GM18907 (cell line): ENCODE measurements at regions not wholly inside any gene's neighbourhood (a gene's known extent, or its start where the extent isn't known, plus 50 kb on each side); places are given as distances from the start of the nearest gene placed in this dataset.
"Not testable (repeated sequence)": the region's sequence is repeated elsewhere in the genome, so short reads cannot be mapped to it uniquely, and the experiment has no call there.

Experiments used
- ATAC-seq: cut with Tn5 transposase; IDR thresholded peaks from one replicate; pipeline ENCODE4 v1.9.1; 2021; ENCODE audit warnings: mild to moderate bottlenecking, moderate library complexity; ENCODE audit not compliant: unreplicated experiment

DNA sequence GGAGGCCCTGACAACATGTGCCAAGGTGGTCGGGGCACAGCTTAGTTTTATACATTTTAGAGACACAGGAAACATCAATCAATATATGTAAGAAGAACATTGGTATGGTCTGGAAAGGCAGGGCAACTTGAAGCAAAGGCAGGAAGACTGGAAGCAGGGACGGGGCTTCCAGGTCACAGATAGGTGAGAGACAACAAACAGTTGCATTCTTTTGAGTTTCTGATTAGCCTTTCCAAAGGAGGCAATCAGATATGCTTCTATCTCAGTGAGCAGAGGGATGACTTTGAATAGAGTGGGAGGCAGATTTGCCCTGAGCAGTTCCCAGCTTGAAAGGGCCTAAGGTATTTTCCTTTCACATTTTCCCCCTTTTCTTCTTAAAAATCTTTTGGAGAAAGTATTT is 311.0 kb upstream of the RGS17 start:
- ATAC-seq: no peak

DNA sequence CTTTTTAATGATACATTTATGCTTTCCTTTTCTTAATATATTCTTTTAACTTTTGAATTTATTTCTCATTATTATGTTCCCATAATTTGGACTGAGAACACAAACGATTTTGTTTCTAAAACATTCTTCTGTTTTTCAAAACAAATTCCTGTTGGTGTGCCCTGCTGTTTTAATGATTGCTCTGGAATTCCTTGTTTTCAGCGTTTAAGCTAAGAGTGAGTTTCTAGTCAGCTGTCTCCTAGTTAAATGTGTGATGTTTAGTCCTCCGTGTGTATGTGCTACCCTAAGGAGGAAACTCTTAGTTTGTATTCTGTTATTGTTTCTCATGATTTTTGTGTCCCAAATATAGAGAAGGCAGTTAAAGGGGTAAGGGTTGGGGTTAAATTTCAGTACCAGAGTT is 306.1 kb upstream of the RGS17 start:
- no peak for ATAC-seq

- no peak for ATAC-seq
Measured at GRCh38 chr6:153436351-153436750, 305.3 kb upstream of the RGS17 start.

GRCh38 chr6:153435787-153436186 is 304.7 kb upstream of the RGS17 start:
- no peak for ATAC-seq

- ATAC-seq: no peak
Measured at GRCh38 chr6:153425536-153425935, 294.5 kb upstream of the RGS17 start.

GRCh38 chr6:153424719-153425400 is 293.8 kb upstream of the RGS17 start:
- ATAC-seq: no peak

DNA sequence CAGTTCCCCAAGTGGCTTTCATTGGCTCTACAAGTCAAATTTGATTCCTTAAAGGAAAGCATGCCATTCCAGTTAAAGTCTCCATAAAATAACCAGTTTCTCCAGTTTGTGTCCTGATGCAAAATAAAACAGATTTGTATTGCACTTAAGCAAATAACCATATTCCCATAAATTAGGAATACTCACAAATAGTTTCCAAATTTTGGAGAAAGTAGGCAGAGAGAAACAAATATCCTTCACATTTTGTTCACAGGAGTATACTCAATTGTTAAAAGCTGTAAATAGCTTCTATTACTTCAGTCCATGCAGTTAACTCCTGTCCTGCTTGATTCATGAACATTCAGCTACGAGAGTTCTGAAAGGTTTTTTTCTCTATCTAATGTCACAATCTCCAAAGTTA is 281.4 kb upstream of the RGS17 start:
- no peak for ATAC-seq

DNA sequence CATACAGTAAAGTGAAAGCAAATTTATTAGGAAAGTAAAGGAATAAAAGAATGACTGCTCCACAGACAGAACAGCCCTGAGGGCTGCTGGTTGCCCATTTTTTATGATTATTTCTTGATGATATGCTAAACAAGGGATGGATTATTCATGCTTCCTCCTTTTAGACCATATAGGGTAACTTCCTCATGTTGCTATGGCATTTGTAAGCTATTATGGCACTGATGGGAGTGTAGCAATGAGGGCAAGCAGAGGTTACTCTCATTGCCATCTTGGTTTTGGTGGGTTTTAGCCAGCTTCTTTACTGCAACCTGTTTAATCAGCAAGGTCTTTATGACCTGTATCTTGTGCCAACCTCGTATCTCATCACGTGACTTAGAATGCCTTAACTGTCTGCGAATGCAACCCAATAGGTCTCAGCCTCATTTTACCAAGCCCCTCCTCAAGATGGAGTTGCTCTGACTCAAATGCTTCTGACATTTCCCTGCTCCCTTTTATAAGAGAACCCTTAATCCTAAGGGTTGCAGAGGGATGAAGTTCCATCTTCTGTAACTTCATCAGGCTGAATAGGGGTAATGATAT is 280.1 kb upstream of the RGS17 start:
- ATAC-seq: no peak

GRCh38 chr6:153405931-153406330 is 274.8 kb upstream of the RGS17 start:
- ATAC-seq: no peak

GRCh38 chr6:153401751-153402150 is 270.7 kb upstream of the RGS17 start:
- ATAC-seq: no peak

- ATAC-seq: no peak
Measured at GRCh38 chr6:153392156-153392555, 261.1 kb upstream of the RGS17 start.

- ATAC-seq: no peak
Measured at GRCh38 chr6:153373869-153374268, 242.8 kb upstream of the RGS17 start.

DNA sequence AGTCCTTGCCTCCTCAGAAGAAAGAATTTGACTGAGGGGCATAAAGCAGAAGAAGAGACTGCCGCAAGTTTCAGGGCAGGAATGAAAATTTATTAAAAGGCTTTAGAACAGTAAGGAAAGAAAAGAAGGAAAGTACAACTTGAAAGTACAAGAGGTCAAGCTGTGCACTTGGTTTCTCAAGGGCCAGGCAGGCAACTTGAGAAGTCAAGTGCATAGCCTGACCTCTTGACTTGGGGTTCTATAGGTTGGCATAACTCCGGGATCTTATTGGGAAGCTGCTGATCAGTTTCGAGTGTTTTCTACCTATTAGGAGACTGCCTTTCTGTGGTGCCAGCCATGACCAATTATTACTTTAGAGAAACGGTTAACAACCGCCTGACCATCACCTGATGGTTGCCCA is 237.0 kb upstream of the RGS17 start:
- ATAC-seq: no peak

- no peak for ATAC-seq
Measured at GRCh38 chr6:153367021-153367420, 235.9 kb upstream of the RGS17 start.

DNA sequence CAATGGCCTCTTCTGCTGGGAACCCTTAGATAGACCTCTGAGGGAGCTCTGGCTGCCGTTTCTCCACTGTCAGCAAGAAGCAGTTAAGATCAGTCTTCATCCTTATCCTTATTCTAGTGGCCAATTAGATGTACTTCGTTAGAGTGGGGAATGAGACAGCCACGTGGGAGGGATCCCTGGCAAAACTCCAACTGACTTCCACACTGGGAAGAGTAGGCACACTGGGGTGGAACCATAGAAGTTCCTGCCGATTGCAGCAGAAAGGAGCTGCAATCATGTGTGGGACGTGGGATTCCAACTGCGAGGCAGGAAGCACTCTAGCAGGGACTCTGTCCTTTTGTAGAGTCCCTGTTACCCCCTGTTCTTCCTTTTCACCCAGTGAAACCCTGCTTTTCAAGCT is 226.3 kb upstream of the RGS17 start:
- ATAC-seq: no peak

- ATAC-seq: no peak
Measured at GRCh38 chr6:153340568-153340967, 209.5 kb upstream of the RGS17 start.

DNA sequence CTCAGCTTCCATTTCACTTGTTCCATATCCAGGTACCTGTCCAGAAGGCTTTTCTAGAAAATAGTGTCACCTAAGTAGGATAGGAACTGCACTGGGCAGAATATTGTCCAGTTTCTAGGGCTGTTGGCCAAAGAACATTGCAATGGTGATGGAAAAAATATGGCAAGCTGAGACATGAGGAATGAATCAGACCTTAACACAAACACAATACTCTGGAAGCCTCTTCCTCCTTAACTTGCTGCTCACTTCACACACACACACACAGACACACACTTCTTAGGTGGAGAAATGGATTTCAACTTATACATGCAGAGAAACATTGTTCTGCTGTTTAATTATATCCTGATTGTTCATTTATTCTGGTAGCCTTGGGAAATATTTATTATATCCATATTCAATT is 203.0 kb upstream of the RGS17 start:
- ATAC-seq: no peak

DNA sequence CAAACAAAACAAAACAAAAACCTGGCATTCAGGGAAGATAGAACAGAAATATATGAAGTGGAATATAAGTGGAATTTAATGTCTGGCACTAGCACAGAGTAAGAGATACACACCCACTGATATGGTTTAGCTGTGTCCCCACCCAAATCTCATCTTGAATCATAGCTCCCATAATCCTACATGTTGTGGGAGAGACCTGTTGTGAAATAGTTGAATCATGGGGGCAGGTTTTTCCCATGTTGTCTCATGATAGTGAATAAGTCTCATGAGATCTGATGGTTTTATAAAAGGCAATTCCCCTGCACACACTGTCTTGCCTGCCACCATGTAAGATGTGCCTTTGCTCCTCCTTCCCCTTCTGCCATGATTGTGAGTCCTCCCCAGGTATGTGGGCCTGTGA is 200.1 kb upstream of the RGS17 start:
- ATAC-seq: not testable (repeated sequence)

DNA sequence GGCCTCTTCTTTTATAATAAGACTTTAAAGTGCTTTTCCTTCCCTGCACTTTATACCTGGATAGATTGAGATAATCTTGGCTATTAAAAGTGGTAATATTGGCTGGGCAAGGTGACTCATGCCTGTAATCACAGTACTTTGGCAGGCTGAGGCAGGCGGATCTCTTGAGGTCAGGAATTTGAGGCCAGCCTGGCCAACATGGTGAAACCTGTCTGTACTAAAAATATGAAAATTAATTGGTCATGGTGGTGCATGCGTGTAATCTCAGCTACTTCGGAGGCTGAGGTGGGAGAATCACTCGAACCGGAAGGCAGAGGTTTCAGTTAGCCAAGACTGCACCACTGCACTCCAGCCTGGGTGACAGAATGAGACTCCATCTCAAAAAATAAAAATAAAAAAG is 197.1 kb upstream of the RGS17 start:
- no peak for ATAC-seq

- ATAC-seq: no peak
Measured at GRCh38 chr6:153325661-153326060, 194.6 kb upstream of the RGS17 start.

- ATAC-seq: peak; percentile 70
Measured at GRCh38 chr6:153312634-153313033, 181.6 kb upstream of the RGS17 start.

DNA sequence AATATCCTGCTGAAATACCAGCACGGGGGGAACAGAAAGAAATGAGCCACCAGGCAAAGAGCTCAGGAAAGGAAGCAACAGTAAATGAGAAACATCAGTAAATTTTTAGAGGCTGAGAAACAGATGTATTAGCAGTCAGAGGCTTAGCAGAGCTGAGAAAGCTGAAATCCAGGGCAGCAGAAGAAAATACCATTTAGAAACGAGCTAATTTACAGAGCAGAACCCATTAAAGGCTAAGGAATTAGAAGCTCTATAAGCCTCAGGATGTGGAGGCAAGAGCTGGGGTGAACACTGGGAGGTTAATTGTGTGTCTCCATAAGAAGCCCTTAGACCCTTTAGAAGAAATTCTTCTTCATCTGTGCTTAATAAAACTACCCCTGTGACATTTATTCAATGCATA is 178.6 kb upstream of the RGS17 start:
- no peak for ATAC-seq

- ATAC-seq: no peak
Measured at GRCh38 chr6:153302133-153302532, 171.1 kb upstream of the RGS17 start.
